Sigmoid colon (tissue), 4 donors: ENCODE measurements at regions not wholly inside any gene's neighbourhood (a gene's known extent, or its start where the extent isn't known, plus 50 kb on each side); places are given as distances from the start of the nearest gene placed in this dataset.

Source experiments
- CTCF ChIP-seq, 4 experiments: fragments of 450-650 bp in 3 of 4; fragments of 200-600 bp in 1 of 4; IDR thresholded peaks; one replicate each; pipeline ENCODE4 v1.5.1; 2016 to 2019; ENCODE audit warnings: antibody characterized with exemption in 4 of 4, mild to moderate bottlenecking in 3 of 4, moderate library complexity in 2 of 4
- EP300 ChIP-seq, 4 donors: sonication (generic); formaldehyde crosslinking; IDR thresholded peaks; one replicate each; pipeline ENCODE4 v1.6.1; 2017; ENCODE audit warnings: antibody characterized with exemption in 4 of 4
- POLR2A ChIP-seq, 2 donors: fragments of 450-650 bp; IDR thresholded peaks; one replicate each; pipeline ENCODE4 v1.6.1; 2016; ENCODE audit warnings: antibody characterized with exemption in 2 of 2, mild to moderate bottlenecking in 2 of 2, moderate library complexity in 2 of 2
- POLR2AphosphoS5 ChIP-seq, 4 donors: sonication (generic); formaldehyde crosslinking; IDR thresholded peaks; one replicate each; pipeline ENCODE4 v1.6.1; 2017; ENCODE audit warnings: antibody characterized with exemption in 4 of 4

- TF ChIP-seq EP300 (IDR thresholded peaks at IDR 0.05) (peak in 3 of 4 donors; percentile 40 to 75 (median 70)), CTCF (IDR thresholded peaks at IDR 0.05) (no peak), POLR2A (IDR thresholded peaks at IDR 0.05) (no peak), POLR2AphosphoS5 (IDR thresholded peaks at IDR 0.05) (peak; percentile 46 to 77 (median 68))
These were observed 103.1 kb upstream of the DMRT1 start for GRCh38 chr9:738209-738915.
